HCT116 (cell line): ENCODE measurements at regions not wholly inside any gene's neighbourhood (a gene's known extent, or its start where the extent isn't known, plus 50 kb on each side); places are given as distances from the start of the nearest gene placed in this dataset.

Experiments used
- ATAC-seq: fragments of 200-7000 bp; cut with Tn5 transposase; 2 replicates; pipeline ENCODE4 v1.9.1; 2020; ENCODE audit warnings: mild to moderate bottlenecking, moderate library complexity
- BruUV-seq: library from RNA; stranded (reverse); fragments of 400-500 nt; replicated peaks from 2 replicates; lab custom pipeline; 2021; lab: Mats Ljungman, UMichigan
- CTCF ChIA-PET: fragments of 300-600 bp; sonication (Branson Sonifier 250); formaldehyde crosslinking; loops from one replicate; lab custom pipeline; 2021; ENCODE audit warnings: antibody characterized with exemption; lab: Charles Lee
- POLR2A ChIA-PET: fragments of 300-600, 350-600 bp; sonication (Branson Sonifier 250); formaldehyde crosslinking; loops from one replicate; lab custom pipeline; 2021; ENCODE audit warnings: antibody characterized with exemption; lab: Charles Lee
- RAD21 ChIA-PET, 2 experiments: fragments of 300-600 bp; sonication (Branson Sonifier 250); formaldehyde crosslinking; loops; one replicate each; lab custom pipeline; 2023; ENCODE audit warnings: low total read pairs in 2 of 2; ENCODE audit not compliant: uncharacterized antibody in 2 of 2, unreplicated experiment in 2 of 2, low non-redundant PET in 1 of 2; lab: Charles Lee
- DNase-seq: peaks from one replicate; pipeline ENCODE4 v3.0.0-alpha.2; 2010; ENCODE audit warnings: low read depth, low spot score
- H2AFZ ChIP-seq: fragments of 200-600 bp; shearing (Covaris generic), sonication (generic); 2 replicates; pipeline ENCODE4 v1.6.1; 2017; ENCODE audit warnings: low read depth, mixed run types, mixed read lengths, antibody characterized with exemption, low read length; ENCODE audit not compliant: poor library complexity, severe bottlenecking
- H3K27ac ChIP-seq: 2 replicates; pipeline ENCODE4 v1.5.1; 2012; ENCODE audit warnings: low read depth, low read length
- H3K27me3 ChIP-seq: fragments of 200-600 bp; sonication (generic); 2 replicates; pipeline ENCODE4 v1.6.1; 2016; ENCODE audit warnings: mixed run types, low read length, mixed read lengths; ENCODE audit not compliant: insufficient read depth
- H3K36me3 ChIP-seq, 2 experiments: fragments of 200-500 bp in 1 of 2; fragments of 200-600 bp in 1 of 2; sonication (Bioruptor generic) in 1 of 2; sonication (generic) in 1 of 2; 2 replicates each; pipeline versions ENCODE4 v1.5.1 to v1.6.1; 2014 to 2016; ENCODE audit warnings: low read length in 2 of 2, inconsistent platforms in 1 of 2, mixed read lengths in 1 of 2, mixed run types in 1 of 2; ENCODE audit not compliant: insufficient read depth in 2 of 2, control insufficient read depth in 1 of 2
- H3K4me1 ChIP-seq, 2 experiments: fragments of 200-600 bp in 1 of 2; sonication (generic) in 1 of 2; 2 replicates each; pipeline versions ENCODE4 v1.5.1 to v1.6.1; 2012 to 2017; ENCODE audit warnings: low read length in 2 of 2, inconsistent platforms in 1 of 2, mild to moderate bottlenecking in 1 of 2, mixed read lengths in 1 of 2, mixed run types in 1 of 2, moderate library complexity in 1 of 2; ENCODE audit not compliant: insufficient read depth in 2 of 2, control insufficient read depth in 1 of 2
- H3K4me2 ChIP-seq: fragments of 200-600 bp; sonication (generic); 2 replicates; pipeline ENCODE4 v1.6.1; 2017; ENCODE audit warnings: mixed run types, low read length, mixed read lengths
- H3K4me3 ChIP-seq, 2 experiments: fragments of 200-600 bp in 1 of 2; sonication (generic) in 1 of 2; replicated peaks in 1 of 2; 2 replicates each; pipeline ENCODE4 v1.5.1; 2011 to 2016; ENCODE audit warnings: low read length in 2 of 2, control low read depth in 1 of 2, low read depth in 1 of 2, mild to moderate bottlenecking in 1 of 2, mixed read lengths in 1 of 2, mixed run types in 1 of 2
- H3K79me2 ChIP-seq: fragments of 200-600 bp; sonication (generic); 2 replicates; pipeline ENCODE4 v1.6.1; 2017; ENCODE audit warnings: mild to moderate bottlenecking, mixed run types, low read length, moderate library complexity, mixed read lengths; ENCODE audit not compliant: insufficient read depth
- H3K9ac ChIP-seq: fragments of 200-600 bp; sonication (generic); 2 replicates; pipeline ENCODE4 v1.6.1; 2016; ENCODE audit warnings: low read length, mixed read lengths
- H3K9me2 ChIP-seq: fragments of 200-600 bp; sonication (generic), shearing (Covaris generic); 2 replicates; pipeline ENCODE4 v1.6.1; 2017; ENCODE audit warnings: mixed run types, mild to moderate bottlenecking, moderate library complexity; ENCODE audit not compliant: insufficient read depth
- H3K9me3 ChIP-seq, 2 experiments: fragments of 200-500 bp in 1 of 2; fragments of 200-600 bp in 1 of 2; sonication (Bioruptor generic) in 1 of 2; sonication (generic) in 1 of 2; 2 replicates each; pipeline ENCODE4 v1.6.1; 2014 to 2017; ENCODE audit warnings: low read length in 2 of 2, mixed read lengths in 2 of 2, inconsistent platforms in 1 of 2, low read depth in 1 of 2, mild to moderate bottlenecking in 1 of 2, mixed run types in 1 of 2, moderate library complexity in 1 of 2; ENCODE audit not compliant: control insufficient read depth in 1 of 2, insufficient read depth in 1 of 2
- H4K20me1 ChIP-seq: fragments of 200-600 bp; sonication (generic), shearing (Covaris generic); 2 replicates; pipeline ENCODE4 v1.6.1; 2017; ENCODE audit warnings: mixed run types, mild to moderate bottlenecking, moderate library complexity; ENCODE audit not compliant: insufficient read depth
- ATF3 ChIP-seq: IDR thresholded peaks from 2 replicates; pipeline ENCODE4 v1.6.1; 2012
- CEBPB ChIP-seq: IDR thresholded peaks from 2 replicates; pipeline ENCODE4 v1.6.1; 2012; ENCODE audit warnings: low read depth
- EZH2 ChIP-seq: fragments of 200-600 bp; sonication (generic); IDR thresholded peaks from 2 replicates; pipeline ENCODE4 v1.6.1; 2017; ENCODE audit warnings: antibody characterized with exemption, mixed run types
- JUND ChIP-seq: IDR thresholded peaks from 2 replicates; pipeline ENCODE4 v1.6.1; 2012
- POLR2A ChIP-seq: IDR thresholded peaks from 2 replicates; pipeline ENCODE4 v1.7.0; 2011; ENCODE audit warnings: borderline replicate concordance; ENCODE audit not compliant: insufficient read depth, insufficient read length; ENCODE audit errors: extremely low read depth
- SIN3A ChIP-seq: IDR thresholded peaks from 2 replicates; pipeline ENCODE4 v1.6.1; 2012; ENCODE audit warnings: low read depth
- SP1 ChIP-seq: IDR thresholded peaks from 2 replicates; pipeline ENCODE4 v1.6.1; 2012; ENCODE audit warnings: low read depth
- ZFX ChIP-seq: fragments of 450-650 bp; IDR thresholded peaks from 2 replicates; pipeline ENCODE4 v1.6.1; 2017
- intact Hi-C: fragments of 100-400 bp; cut with micrococcal nuclease; formaldehyde crosslinking; loops from 2 replicates; pipeline ENCODE4 v1.10.0; 2022
- TF ChIP-seq, protein P1 (sequence below): IDR thresholded peaks from 2 replicates; pipeline ENCODE4 v1.6.1; 2011; ENCODE audit warnings: mild to moderate bottlenecking, low read length, moderate library complexity; ENCODE audit not compliant: insufficient replicate concordance; ENCODE audit errors: extremely low read depth

DNA sequence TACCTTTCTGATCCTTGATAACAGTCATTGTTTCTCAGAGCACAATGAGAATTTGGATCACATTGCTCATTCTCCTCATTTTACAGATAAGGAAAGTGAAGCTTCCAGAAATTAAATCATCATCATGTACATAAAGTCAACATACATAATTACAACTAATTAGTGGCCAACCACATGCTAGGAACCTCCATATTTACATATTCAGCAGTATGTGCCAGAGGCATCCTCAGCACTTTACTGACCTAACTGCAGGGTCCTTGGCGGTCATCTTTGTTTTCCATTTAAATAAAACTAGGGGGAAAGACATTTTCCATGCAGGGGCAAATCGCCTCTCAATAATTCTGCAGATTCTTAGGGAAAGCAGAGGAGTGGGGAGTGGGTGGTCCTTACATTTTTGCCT, 752.9 kb downstream of the KCNJ2 start (continued):
- TF ChIP-seq, protein P1, sequence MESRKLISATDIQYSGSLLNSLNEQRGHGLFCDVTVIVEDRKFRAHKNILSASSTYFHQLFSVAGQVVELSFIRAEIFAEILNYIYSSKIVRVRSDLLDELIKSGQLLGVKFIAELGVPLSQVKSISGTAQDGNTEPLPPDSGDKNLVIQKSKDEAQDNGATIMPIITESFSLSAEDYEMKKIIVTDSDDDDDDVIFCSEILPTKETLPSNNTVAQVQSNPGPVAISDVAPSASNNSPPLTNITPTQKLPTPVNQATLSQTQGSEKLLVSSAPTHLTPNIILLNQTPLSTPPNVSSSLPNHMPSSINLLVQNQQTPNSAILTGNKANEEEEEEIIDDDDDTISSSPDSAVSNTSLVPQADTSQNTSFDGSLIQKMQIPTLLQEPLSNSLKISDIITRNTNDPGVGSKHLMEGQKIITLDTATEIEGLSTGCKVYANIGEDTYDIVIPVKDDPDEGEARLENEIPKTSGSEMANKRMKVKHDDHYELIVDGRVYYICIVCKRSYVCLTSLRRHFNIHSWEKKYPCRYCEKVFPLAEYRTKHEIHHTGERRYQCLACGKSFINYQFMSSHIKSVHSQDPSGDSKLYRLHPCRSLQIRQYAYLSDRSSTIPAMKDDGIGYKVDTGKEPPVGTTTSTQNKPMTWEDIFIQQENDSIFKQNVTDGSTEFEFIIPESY, result no peak
- TF ChIP-seq, all 23 proteins: peak for 0

- Histone ChIP-seq H3K9ac (no peak overlapping the region), H3K4me2 (no peak overlapping the region), H3K4me3 (no peak overlapping the region), H3K36me3 (no peaks in the 10 kb centered on the region), H3K9me3 (no peaks in the 10 kb centered on the region), H3K27ac (no peak overlapping the region), H4K20me1 (no peaks in the 10 kb centered on the region), H2AFZ (no peak overlapping the region), H3K9me2 (no peaks in the 10 kb centered on the region), H3K27me3 (no peaks in the 10 kb centered on the region), H3K79me2 (no peaks in the 10 kb centered on the region), H3K4me1 (no peaks in the 10 kb centered on the region)
- no TSS peak for BruUV-seq
- ChIA-PET CTCF (no interaction called here), POLR2A (no interaction called here), RAD21 (no interaction called here)
- ATAC-seq, result no peak
- DNase-seq, result no peak
- TF ChIP-seq CEBPB, result no peak
- TF ChIP-seq EZH2, result no peak
- no peak for TF ChIP-seq JUND
- TF ChIP-seq ZFX, result no peak
- no peak for TF ChIP-seq ATF3
- no peak for TF ChIP-seq POLR2A
- TF ChIP-seq SP1, result no peak
- TF ChIP-seq SIN3A, result no peak
- intact Hi-C loops, result no loop called here
Observed at GRCh38 chr17:70924776-70925175, 755.4 kb downstream of the KCNJ2 start.
